Lung (tissue), 11 donors: ENCODE measurements at regions not wholly inside any gene's neighbourhood (a gene's known extent, or its start where the extent isn't known, plus 50 kb on each side); places are given as distances from the start of the nearest gene placed in this dataset.

ENCODE experiments used
- ATAC-seq: fragments of 200-7000 bp; cut with Tn5 transposase; one replicate; pipeline ENCODE4 v1.9.1; 2020; ENCODE audit warnings: moderate number of reproducible peaks; ENCODE audit not compliant: insufficient read depth, low FRiP score
- DNase-seq, 3 donors: peaks; one replicate each; pipeline ENCODE4 v3.0.0-alpha.2; 2013 to 2017
- H3K27ac ChIP-seq, 2 donors: one replicate each; pipeline ENCODE4 v1.5.1; 2013; ENCODE audit warnings: mild to moderate bottlenecking in 2 of 2, moderate library complexity in 2 of 2, control low read depth in 1 of 2, inconsistent platforms in 1 of 2, low read depth in 1 of 2, low read length in 1 of 2
- H3K27me3 ChIP-seq, 3 donors: one replicate each; pipeline ENCODE4 v1.5.1; 2013; ENCODE audit warnings: low read length in 2 of 3; ENCODE audit not compliant: control insufficient read depth in 3 of 3, insufficient read depth in 3 of 3
- H3K36me3 ChIP-seq, 4 donors: one replicate each; pipeline ENCODE4 v1.5.1; 2013; ENCODE audit warnings: low read length in 4 of 4, mild to moderate bottlenecking in 1 of 4, moderate library complexity in 1 of 4; ENCODE audit not compliant: control insufficient read depth in 4 of 4, insufficient read depth in 4 of 4
- H3K4me1 ChIP-seq, 5 donors: one replicate each; pipeline ENCODE4 v1.5.1; 2013; ENCODE audit warnings: low read length in 5 of 5, mild to moderate bottlenecking in 2 of 5, moderate library complexity in 1 of 5; ENCODE audit not compliant: control insufficient read depth in 5 of 5, insufficient read depth in 5 of 5
- H3K4me3 ChIP-seq: one replicate; pipeline ENCODE4 v1.5.1; 2013; ENCODE audit warnings: mild to moderate bottlenecking, control low read depth, moderate library complexity
- H3K9ac ChIP-seq, 2 donors: one replicate each; pipeline ENCODE4 v1.5.1; 2013; ENCODE audit warnings: low read length in 2 of 2, control low read depth in 1 of 2; ENCODE audit not compliant: insufficient read depth in 1 of 2
- H3K9me3 ChIP-seq, 4 donors: one replicate each; pipeline ENCODE4 v1.5.1; 2013; ENCODE audit warnings: low read length in 3 of 4, mild to moderate bottlenecking in 1 of 4, moderate library complexity in 1 of 4; ENCODE audit not compliant: control insufficient read depth in 4 of 4, insufficient read depth in 3 of 4
- WGBS, 2 donors: extraction: QIAGEN DNeasy Blood & Tissue Kit; methylation state at CpG; one replicate each; pipeline ENCODE4 v1.1.7; 2013; 5-methylcytosine and 5-hydroxymethylcytosine counted together
- TF ChIP-seq, protein P1 (sequence below): IDR thresholded peaks from 2 replicates; pipeline ENCODE4 v1.5.1; 2012; ENCODE audit warnings: mild to moderate bottlenecking; ENCODE audit errors: control extremely low read depth, extremely low read depth
- donor health status: control.
- donor health status: control.
- donor health status: Bipolar disorder and iron deficiency.
- donor health status: healthy.
- donor health status: DM: yes; HTN: yes; CAD: no.

GRCh38 chr1:221237587-221237986 lies 358.3 kb downstream of the HLX start:
- 93 to 95% methylated on average over 3 of the region's 3 CpGs for WGBS, 2 donors
- no peak for ATAC-seq
- no peak overlapping the region for H3K27ac ChIP-seq
- H3K9me3 ChIP-seq = peaks cover 0 to 2% (median 0%) of the 10 kb centered on the region in 4 donors
- H3K4me1 ChIP-seq = peaks cover 0 to 9% (median 5%) of the 10 kb centered on the region in 5 donors
- no peak overlapping the region for H3K9ac ChIP-seq
- no peak for DNase-seq
- no peaks in the 10 kb centered on the region for H3K27me3 ChIP-seq
- no peaks in the 10 kb centered on the region for H3K36me3 ChIP-seq
- no peak overlapping the region for H3K4me3 ChIP-seq
- TF ChIP-seq, protein P1, sequence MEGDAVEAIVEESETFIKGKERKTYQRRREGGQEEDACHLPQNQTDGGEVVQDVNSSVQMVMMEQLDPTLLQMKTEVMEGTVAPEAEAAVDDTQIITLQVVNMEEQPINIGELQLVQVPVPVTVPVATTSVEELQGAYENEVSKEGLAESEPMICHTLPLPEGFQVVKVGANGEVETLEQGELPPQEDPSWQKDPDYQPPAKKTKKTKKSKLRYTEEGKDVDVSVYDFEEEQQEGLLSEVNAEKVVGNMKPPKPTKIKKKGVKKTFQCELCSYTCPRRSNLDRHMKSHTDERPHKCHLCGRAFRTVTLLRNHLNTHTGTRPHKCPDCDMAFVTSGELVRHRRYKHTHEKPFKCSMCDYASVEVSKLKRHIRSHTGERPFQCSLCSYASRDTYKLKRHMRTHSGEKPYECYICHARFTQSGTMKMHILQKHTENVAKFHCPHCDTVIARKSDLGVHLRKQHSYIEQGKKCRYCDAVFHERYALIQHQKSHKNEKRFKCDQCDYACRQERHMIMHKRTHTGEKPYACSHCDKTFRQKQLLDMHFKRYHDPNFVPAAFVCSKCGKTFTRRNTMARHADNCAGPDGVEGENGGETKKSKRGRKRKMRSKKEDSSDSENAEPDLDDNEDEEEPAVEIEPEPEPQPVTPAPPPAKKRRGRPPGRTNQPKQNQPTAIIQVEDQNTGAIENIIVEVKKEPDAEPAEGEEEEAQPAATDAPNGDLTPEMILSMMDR = no peak

DNA sequence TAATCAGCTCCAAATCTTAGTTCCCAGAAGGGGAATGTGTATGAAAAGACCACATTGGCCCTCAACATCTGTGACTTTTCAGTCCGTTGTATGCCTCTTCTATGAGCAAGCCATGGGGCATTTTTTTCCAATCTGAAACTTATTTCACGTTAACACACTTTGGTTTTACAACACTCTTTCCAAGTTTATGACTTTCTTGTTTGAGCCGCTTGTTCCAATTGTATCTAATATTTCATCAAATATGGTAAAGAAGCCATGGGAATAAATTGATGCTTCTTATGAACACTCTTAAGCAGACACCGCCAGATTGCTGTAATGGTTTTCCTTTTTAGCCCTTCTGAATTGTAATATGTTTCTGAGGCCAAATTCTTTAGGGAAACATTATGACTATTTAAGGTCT lies 359.9 kb downstream of the HLX start:
- no peak overlapping the region for H3K9ac ChIP-seq
- TF ChIP-seq, protein P1 = no peak
- peaks cover 0 to 2% (median 0%) of the 10 kb centered on the region in 4 donors for H3K9me3 ChIP-seq
- no peak overlapping the region for H3K4me3 ChIP-seq
- DNase-seq (no peak), ATAC-seq (no peak)
- WGBS, 2 donors = 92 to 93% methylated on average over 4 of the region's 4 CpGs
- no peak overlapping the region for H3K27ac ChIP-seq
- H3K4me1 ChIP-seq = peaks cover 0 to 10% (median 5%) of the 10 kb centered on the region in 5 donors
- no peaks in the 10 kb centered on the region for H3K27me3 ChIP-seq
- H3K36me3 ChIP-seq = no peaks in the 10 kb centered on the region

- WGBS, 2 donors = 94 to 98% methylated on average over 9 of the region's 9 CpGs
- TF ChIP-seq, protein P1 = no peak
- Histone ChIP-seq H3K4me3 (no peak overlapping the region), H3K9me3 (peaks cover 0 to 2% (median 0%) of the 10 kb centered on the region in 4 donors), H3K27me3 (no peaks in the 10 kb centered on the region), H3K36me3 (no peaks in the 10 kb centered on the region), H3K9ac (no peak overlapping the region), H3K27ac (no peak overlapping the region), H3K4me1 (peaks cover 0 to 15% (median 5%) of the 10 kb centered on the region in 5 donors)
- no peak for DNase-seq
- ATAC-seq = no peak
Observed at GRCh38 chr1:221239792-221240191, 360.5 kb downstream of the HLX start.

DNA sequence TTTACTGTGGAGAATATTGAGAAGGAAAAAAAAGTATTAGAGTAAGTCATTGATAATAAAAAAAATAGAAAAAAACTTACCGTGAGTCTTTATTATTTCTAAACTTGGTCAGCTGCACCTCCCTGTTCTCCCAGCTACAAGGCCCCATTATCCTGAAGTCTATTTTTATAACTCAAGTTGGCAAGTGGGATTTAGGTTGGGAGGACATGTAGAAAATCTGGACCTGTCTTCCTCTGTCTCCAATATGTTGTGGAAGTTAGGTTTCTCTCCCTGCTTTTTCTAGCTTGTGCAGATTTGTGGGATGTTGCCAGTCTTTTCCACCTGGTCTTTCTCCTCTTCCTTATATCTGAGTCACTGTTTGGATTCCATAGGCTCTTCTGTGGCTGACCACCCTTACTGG lies 361.4 kb downstream of the HLX start:
- H3K9ac ChIP-seq = no peak overlapping the region
- ATAC-seq (no peak), DNase-seq (no peak)
- WGBS, 2 donors = 88 to 91% methylated on average over 1 of the region's 1 CpG
- H3K27me3 ChIP-seq = no peaks in the 10 kb centered on the region
- H3K27ac ChIP-seq = no peak overlapping the region
- H3K4me1 ChIP-seq = peaks cover 0 to 15% (median 5%) of the 10 kb centered on the region in 5 donors
- peaks cover 0 to 2% (median 0%) of the 10 kb centered on the region in 4 donors for H3K9me3 ChIP-seq
- TF ChIP-seq, protein P1 = no peak
- H3K36me3 ChIP-seq = no peaks in the 10 kb centered on the region
- H3K4me3 ChIP-seq = no peak overlapping the region
